COLO668 (cell line): ENCODE measurements at regions not wholly inside any gene's neighbourhood (a gene's known extent, or its start where the extent isn't known, plus 50 kb on each side); places are given as distances from the start of the nearest gene placed in this dataset.
"Not testable (repeated sequence)": the region's sequence is repeated elsewhere in the genome, so short reads cannot be mapped to it uniquely, and the experiment has no call there.

ENCODE experiments used
- DNase-seq: peaks from one replicate; lab custom pipeline; 2025; ENCODE audit not compliant: unreplicated experiment; lab: John Stamatoyannopoulos, UW

GRCh38 chrX:40418146-40418812 is 162.5 kb upstream of the ATP6AP2 start:
- DNase-seq: peak; percentile 3

- no peak for DNase-seq
These were observed 165.1 kb upstream of the ATP6AP2 start for GRCh38 chrX:40415675-40416074.

GRCh38 chrX:40414335-40414734 is 166.4 kb upstream of the ATP6AP2 start:
- DNase-seq: no peak

- DNase-seq: no peak
These were observed 169.2 kb upstream of the ATP6AP2 start for GRCh38 chrX:40411340-40412111.

- no peak for DNase-seq
These were observed 169.9 kb upstream of the ATP6AP2 start for GRCh38 chrX:40410859-40411258.

GRCh38 chrX:40406330-40406859 is 174.4 kb upstream of the ATP6AP2 start:
- DNase-seq: no peak

GRCh38 chrX:40405399-40405798 is 175.4 kb upstream of the ATP6AP2 start:
- no peak for DNase-seq

- DNase-seq: no peak
These were observed 177.0 kb upstream of the ATP6AP2 start for GRCh38 chrX:40403757-40404156.

- DNase-seq: peak; percentile 13
These were observed 177.8 kb upstream of the ATP6AP2 start for GRCh38 chrX:40402831-40403533.

- DNase-seq: no peak
These were observed 185.7 kb upstream of the ATP6AP2 start for GRCh38 chrX:40395102-40395501.

- no peak for DNase-seq
These were observed 186.5 kb upstream of the ATP6AP2 start for GRCh38 chrX:40394302-40394701.

GRCh38 chrX:40392599-40392998 is 188.2 kb upstream of the ATP6AP2 start:
- DNase-seq: no peak

- no peak for DNase-seq
These were observed 189.1 kb upstream of the ATP6AP2 start for GRCh38 chrX:40391662-40392061.

GRCh38 chrX:40389555-40389954 is 191.2 kb upstream of the ATP6AP2 start:
- no peak for DNase-seq

GRCh38 chrX:40388441-40388840 is 192.3 kb upstream of the ATP6AP2 start:
- no peak for DNase-seq

GRCh38 chrX:40387869-40388268 is 192.9 kb upstream of the ATP6AP2 start:
- not testable (repeated sequence) for DNase-seq

GRCh38 chrX:40387311-40387710 is 193.5 kb upstream of the ATP6AP2 start:
- DNase-seq: not testable (repeated sequence)

- no peak for DNase-seq
These were observed 195.1 kb upstream of the ATP6AP2 start for GRCh38 chrX:40385682-40386081.

GRCh38 chrX:40385256-40385655 is 195.5 kb upstream of the ATP6AP2 start:
- DNase-seq: no peak

GRCh38 chrX:40383969-40384368 is 196.8 kb upstream of the ATP6AP2 start:
- no peak for DNase-seq

- DNase-seq: no peak
These were observed 197.4 kb upstream of the ATP6AP2 start for GRCh38 chrX:40383360-40383759.
